HG02571 (cell line): ENCODE measurements at regions not wholly inside any gene's neighbourhood (a gene's known extent, or its start where the extent isn't known, plus 50 kb on each side); places are given as distances from the start of the nearest gene placed in this dataset.

Experiments used
- ATAC-seq: cut with Tn5 transposase; IDR thresholded peaks from one replicate; pipeline ENCODE4 v1.9.1; 2021; ENCODE audit warnings: mild to moderate bottlenecking, moderate library complexity; ENCODE audit not compliant: unreplicated experiment

DNA sequence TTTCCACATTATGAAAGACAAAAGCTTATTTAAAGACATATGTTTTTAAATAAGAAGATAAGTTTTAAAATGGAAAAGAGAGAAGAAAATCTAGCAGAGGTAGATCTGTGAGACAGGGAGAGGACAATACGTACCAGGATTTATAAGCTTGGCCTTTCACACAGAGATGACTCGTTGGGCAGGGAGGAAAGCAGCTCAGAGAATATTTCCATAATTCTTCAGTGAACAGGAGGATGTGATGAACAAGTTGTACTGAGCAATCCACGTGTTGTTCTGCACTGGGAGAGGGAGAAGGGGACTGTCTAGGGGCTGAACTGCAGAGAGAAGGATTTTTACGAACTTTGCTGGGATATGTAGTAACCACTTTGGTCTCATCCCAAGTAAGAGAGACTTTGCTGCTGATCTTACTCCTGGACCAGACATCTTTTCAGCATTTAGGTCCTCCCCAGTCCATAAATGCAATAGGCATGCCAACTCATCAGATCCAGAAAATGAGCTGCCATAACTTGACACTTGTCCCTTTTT lies 162.5 kb upstream of the SETBP1 start:
- ATAC-seq = no peak

DNA sequence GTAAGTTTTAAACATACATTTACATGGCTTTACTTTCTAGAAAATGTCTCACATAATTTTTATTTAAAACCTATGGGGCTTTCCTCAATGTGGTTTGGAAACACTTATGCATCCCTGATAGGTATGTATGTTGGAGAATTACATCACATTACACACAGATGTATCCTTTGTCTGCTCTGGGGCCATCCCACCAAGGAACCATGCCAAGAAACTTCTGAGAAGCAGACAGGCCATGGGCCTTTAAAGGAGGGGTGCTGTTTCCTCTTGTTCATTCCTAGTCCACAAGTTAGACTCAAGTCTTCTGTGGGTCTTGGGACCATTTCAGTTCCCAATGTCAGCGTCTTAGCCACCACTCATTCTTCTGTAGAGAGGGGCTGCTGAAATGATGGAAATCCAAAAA lies 162.0 kb upstream of the SETBP1 start:
- no peak for ATAC-seq

DNA sequence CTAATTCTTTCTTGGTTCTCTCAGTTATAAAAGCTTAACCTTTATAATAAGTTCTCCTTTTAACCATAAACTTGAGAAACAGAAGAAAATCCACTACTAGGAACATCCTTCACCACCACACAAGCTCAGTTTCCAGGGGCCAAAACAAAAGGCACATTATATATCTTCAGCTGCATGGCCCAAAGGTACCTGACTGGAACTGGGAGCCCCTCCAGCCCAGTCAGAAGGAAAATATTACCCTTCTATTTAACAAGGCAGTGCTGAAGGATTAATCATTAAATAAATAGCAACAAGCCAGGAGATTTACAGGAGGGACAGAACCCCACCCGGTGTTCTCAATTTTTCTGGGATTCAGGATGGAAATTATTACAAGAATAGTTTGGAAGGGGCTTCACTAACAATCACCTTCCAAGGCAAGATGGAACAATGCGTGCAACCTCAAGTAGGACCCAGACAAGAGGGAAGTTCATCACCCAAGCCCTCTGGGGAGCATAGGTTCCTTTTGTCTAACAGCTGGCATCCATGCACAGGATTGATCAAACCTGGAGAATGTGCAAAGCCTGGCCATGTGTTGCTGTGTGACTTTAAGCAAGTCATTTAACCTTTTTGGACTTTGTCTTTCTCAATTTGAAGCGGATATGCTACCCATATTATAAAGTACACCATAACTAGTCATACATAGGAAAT lies 159.6 kb upstream of the SETBP1 start:
- no peak for ATAC-seq

- no peak for ATAC-seq
These were observed 159.0 kb upstream of the SETBP1 start for GRCh38 chr18:44521668-44522022.

- no peak for ATAC-seq
These were observed 153.8 kb upstream of the SETBP1 start for GRCh38 chr18:44526705-44527415.

DNA sequence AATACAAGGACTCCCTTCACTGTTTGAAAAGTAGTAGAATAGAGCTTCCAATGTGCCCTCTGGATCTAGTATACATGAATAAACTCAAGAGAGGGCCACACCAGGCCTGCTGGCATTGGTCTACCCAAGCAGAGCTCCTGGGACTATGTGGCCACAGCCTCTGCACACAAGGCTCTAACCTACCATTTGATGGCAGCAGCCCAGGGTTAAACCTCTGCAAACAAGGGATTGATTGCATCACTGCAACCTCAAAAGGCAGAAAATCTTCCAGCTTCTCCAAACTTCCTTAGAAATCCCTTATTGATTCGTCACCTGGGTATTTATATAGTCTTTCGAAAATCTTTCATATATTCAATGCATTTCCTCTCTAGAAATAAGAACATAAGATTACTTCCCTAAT lies 147.6 kb upstream of the SETBP1 start:
- ATAC-seq = no peak

DNA sequence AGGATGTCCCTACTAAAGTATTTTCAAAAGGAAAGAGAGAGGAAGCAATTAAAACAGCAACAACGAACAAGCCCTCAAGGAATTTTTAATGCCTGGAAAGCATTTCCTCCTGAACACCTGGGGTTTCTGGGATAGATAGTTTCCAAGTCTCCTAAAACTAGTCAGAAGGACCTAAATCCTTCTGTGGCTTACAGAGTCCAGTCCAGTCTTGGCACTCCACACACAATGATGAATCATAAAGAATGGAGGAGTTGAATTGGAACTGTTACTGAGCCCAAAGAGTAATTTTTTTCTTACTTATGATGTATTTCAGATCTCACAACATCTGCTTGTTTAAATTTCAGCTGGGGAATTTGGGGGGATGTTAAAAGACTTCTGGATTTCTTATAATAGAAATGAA lies 144.6 kb upstream of the SETBP1 start:
- no peak for ATAC-seq

GRCh38 chr18:44536619-44537018 lies 144.1 kb upstream of the SETBP1 start:
- ATAC-seq = no peak

DNA sequence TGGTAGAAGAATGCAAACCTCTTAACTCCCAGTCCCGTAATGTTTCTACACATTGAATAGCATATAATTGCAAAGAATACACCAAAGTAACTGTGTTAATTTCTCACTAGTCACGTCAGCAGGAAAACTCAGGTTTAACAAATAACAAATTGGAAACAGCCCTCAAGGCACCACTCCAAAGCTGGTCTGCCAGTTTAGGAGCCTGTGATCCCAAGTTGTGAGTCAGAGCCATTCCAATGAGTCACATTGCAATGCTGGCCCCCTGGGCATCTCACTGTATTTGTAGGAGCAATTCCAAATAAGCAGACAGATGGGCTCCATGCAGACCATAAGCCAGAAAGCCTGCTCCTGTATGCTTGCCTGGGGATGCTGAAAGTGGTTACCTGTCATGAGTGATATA lies 143.2 kb upstream of the SETBP1 start:
- no peak for ATAC-seq

DNA sequence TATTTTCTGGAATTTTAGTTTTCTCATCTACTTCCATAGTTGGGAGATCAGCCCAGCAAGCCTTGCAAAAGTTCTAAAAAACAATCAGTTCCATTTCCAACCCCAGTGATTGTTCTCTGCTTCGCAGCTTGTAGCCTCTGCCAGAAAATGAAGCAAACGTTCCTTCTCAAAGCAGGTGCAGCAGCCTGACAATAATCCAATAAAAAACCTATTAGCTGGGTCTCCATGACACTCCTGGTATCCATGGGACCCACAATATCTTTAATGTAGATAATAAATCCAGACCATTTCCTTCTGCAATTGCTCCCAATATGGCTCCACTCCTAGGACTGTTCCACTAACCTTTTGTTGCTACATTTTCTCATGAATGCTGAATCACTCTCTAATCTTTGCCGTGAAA lies 140.8 kb upstream of the SETBP1 start:
- no peak for ATAC-seq

GRCh38 chr18:44541159-44541558 lies 139.5 kb upstream of the SETBP1 start:
- no peak for ATAC-seq

DNA sequence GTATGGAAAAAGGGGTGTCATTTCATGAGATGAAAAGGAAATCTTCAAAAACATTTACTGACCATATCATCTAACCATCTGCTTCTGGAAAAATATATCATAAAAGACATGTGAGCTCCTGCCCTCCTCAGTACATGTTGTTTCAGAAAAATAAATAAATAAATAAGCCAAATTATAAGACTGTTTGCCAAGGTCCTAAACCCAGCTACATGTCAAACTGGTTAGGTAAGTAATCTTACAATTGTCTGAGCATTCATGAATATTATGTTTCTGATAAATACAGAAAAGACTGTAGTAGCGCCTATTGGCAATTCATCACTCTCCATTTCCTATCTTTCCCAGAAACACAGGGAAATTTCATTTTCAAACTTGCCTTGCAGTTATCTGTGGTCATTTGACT lies 138.9 kb upstream of the SETBP1 start:
- no peak for ATAC-seq

- no peak for ATAC-seq
These were observed 137.3 kb upstream of the SETBP1 start for GRCh38 chr18:44543387-44543786.

- ATAC-seq = no peak
These were observed 135.2 kb upstream of the SETBP1 start for GRCh38 chr18:44545359-44545985.

DNA sequence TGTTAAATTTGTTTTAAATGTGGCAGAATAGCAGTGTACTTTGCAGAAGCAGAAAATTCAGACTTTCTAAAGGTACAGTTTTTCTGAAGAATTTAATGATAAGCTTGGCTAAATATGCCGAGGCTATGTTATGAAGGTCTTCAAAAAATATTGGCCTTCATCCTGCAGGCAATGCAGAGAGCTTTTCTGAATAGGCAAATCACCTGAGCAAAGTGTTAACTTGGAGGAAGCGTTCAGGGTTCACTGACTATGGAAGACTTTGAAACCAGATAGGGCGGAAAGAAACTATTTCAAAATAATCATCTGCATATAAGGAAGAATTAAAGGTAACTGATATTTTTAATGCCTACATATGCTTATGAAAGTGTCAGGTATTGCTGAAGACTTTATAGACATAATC lies 133.7 kb upstream of the SETBP1 start:
- no peak for ATAC-seq

DNA sequence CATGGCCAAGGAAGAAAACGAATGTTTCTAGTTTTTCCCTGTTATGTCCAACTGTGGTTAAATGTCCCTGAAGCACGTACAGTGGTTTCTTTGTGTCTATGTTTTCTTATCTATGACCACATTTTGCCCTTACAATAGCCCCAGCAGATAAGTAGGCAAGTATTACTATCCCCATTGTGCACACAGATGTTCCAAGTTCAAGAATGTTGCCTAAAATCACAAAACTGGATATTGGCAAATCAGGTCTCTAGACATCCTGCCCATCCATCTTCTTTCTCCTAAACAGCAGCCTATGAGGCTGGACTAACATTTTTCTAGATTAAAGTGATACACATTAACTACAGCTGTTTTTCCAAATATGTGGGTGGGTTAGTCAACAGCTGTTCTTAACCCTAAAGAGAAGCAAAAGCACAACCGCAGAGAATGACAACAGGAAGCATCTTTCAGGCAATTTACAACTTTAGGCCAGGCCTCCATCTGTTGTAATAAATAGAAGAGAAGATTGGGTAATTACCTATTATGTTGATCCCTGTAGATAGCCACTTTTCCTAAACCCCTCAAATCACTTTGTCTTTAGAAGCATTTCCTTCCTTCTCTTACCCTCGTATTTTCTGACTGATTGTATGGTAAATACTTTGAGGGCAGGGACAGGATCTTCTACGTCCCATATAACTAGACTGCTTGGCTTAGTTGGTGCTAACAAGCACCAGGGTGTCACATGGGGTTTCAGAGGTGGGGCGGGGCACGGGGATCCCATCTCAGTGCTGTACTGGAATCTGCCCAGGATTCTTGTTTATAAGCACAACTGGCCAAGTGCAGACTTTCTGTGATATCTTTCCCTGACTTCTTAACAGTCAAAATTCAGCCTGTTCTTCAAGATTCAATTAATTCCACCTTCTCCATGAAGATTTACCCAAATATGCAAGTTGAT lies 132.1 kb upstream of the SETBP1 start:
- ATAC-seq = no peak

DNA sequence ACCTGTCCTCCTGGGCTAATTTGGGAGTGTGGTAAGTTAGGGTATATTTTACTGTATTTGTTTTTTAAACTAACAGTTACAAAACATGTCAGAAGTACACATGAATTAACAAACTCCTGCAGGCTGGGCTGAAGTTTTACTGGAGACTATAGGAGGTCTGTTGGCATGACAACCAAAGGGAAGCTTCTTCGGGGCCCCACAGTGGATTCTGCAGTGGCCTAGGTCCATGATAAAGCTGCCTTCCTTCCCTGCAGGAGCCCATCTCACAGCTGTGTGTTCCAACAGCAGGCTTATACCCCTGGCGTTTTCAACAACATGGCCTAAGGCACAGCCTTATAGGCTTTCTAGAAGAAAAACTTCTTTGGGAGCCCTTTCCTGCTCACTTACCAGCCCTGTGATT lies 128.0 kb upstream of the SETBP1 start:
- ATAC-seq = no peak

DNA sequence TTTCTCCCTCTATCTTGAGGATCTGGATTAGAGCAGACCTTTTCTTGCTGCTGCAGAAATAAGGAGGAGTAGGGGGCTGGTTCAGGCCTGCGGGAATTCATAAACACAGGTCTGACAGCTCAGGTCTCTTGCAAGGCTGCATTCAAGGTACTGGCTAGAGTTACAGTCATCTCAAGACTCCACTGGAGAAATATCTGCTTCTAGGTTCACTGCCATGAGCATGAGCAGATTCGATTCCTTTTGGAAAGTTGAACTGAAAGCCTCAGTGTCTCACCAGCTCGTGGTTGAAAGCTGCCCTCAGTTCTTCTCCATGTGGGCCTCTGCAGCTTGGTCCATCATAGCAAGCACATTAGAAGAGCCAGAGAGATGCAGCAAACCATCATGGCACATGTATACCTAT lies 124.4 kb upstream of the SETBP1 start:
- ATAC-seq = no peak

DNA sequence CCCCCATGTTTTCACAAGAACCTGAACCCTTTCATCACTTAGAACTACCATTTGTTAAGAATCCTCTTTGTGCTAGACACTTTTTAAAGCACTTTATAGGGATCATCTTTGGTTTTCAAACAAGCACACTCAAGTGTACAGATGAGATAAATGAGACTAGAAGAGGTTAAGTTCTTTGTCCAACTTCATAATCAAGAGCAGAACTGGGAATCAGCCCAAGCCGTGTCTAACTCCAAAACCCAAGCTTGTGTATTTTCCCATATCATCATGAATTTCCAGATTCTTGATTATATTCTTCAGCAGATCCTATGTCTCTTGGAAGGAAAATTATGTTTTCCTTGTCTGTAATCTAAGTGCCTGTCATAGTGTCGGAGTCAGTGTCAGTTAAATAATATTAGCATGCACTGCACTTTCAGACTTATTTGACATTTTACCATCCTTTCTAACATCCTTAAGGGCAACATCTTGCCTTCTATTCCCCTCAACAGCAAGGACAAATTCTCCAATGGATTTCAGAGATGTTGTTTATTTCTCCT lies 123.0 kb upstream of the SETBP1 start:
- ATAC-seq = no peak

DNA sequence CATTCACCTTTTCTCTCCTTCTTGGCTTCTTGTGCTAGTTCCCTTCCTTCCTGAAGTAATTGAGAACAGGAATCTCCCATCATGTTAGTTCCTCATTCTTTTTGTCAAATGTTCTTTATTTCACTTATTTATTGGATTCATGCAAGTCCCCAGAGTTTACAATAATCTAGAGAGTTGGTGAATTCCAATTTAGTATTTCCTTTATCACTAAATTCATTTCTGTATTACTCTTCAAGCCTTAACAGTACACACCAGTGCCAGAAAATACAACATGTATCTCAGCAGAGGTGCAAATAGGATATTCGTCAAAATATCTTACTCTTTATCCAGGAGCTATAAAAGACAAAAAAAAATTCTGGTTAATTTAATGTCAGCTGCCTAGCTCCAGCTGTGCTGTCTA lies 121.9 kb upstream of the SETBP1 start:
- ATAC-seq = no peak

DNA sequence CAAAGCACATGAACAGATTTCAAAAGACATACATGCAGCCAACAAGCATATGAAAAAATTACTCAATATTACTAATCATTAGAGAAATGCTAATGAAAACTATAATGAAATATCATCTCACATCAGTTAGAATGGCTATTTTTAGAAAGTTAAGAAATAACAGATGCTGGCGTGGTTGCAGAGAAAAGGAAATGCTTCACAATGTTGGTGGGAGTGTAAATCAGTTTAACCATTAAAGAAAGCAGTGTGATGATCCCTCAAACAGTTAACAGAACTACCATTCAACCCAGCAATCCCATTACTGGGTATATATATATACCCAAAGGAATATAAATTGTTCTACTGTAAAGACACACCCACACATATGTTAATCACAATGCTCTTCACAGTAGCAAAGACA lies 117.7 kb upstream of the SETBP1 start:
- no peak for ATAC-seq
